ENCODE measurements at regions not wholly inside any gene's neighbourhood (a gene's known extent, or its start where the extent isn't known, plus 50 kb on each side); places are given as distances from the start of the nearest gene placed in this dataset.

GRCh38 chr3:124256156-124256555, 264.2 kb upstream of the ROPN1 start:
- no peak for DNase-seq (ENCODE audit: low read depth)
- TF ChIP-seq CTCF (IDR thresholded peaks at IDR 0.05; ENCODE audit: insufficient read depth, low read depth, low read length), result no peak
- H3K4me3 ChIP-seq (ENCODE audit: low read depth, low read length), result no peak overlapping the region

GRCh38 chr3:124256599-124256998, 264.7 kb upstream of the ROPN1 start:
- DNase-seq (ENCODE audit: low read depth), result no peak
- TF ChIP-seq CTCF (IDR thresholded peaks at IDR 0.05; ENCODE audit: insufficient read depth, low read depth, low read length), result no peak
- H3K4me3 ChIP-seq (ENCODE audit: low read depth, low read length), result no peak overlapping the region

GRCh38 chr3:124257336-124257864, 265.5 kb upstream of the ROPN1 start:
- no peak overlapping the region for H3K4me3 ChIP-seq (ENCODE audit: low read depth, low read length)
- no peak for TF ChIP-seq CTCF (IDR thresholded peaks at IDR 0.05; ENCODE audit: insufficient read depth, low read depth, low read length)
- DNase-seq (ENCODE audit: low read depth), result no peak

- no peak for TF ChIP-seq CTCF (IDR thresholded peaks at IDR 0.05; ENCODE audit: insufficient read depth, low read depth, low read length)
- no peak overlapping the region for H3K4me3 ChIP-seq (ENCODE audit: low read depth, low read length)
- DNase-seq (ENCODE audit: low read depth), result peak; percentile 35
Observed at GRCh38 chr3:124258057-124258500, 266.2 kb upstream of the ROPN1 start.

GRCh38 chr3:124260206-124260915, 268.4 kb upstream of the ROPN1 start:
- peak; percentile 56 for DNase-seq (ENCODE audit: low read depth)
- no peak overlapping the region for H3K4me3 ChIP-seq (ENCODE audit: low read depth, low read length)
- TF ChIP-seq CTCF (IDR thresholded peaks at IDR 0.05; ENCODE audit: insufficient read depth, low read depth, low read length), result no peak

- no peak for TF ChIP-seq CTCF (IDR thresholded peaks at IDR 0.05; ENCODE audit: insufficient read depth, low read depth, low read length)
- DNase-seq (ENCODE audit: low read depth), result no peak
- H3K4me3 ChIP-seq (ENCODE audit: low read depth, low read length), result no peak overlapping the region
Observed at GRCh38 chr3:124261306-124261705, 269.4 kb upstream of the ROPN1 start.
